GM23338 (cell line): ENCODE measurements at regions not wholly inside any gene's neighbourhood (a gene's known extent, or its start where the extent isn't known, plus 50 kb on each side); places are given as distances from the start of the nearest gene placed in this dataset.

Source experiments
- CTCF ChIP-seq, 2 experiments: fragments of 200-600 bp in 1 of 2; sonication (generic) in 1 of 2; conservative IDR thresholded peaks; 2 replicates each; pipeline versions ENCODE4 v1.5.1 to v1.6.1; 2016 to 2017; ENCODE audit warnings: antibody characterized with exemption in 2 of 2, low read depth in 2 of 2, mild to moderate bottlenecking in 2 of 2, moderate library complexity in 1 of 2
- ETS1 ChIP-seq: IDR thresholded peaks from 2 replicates; pipeline ENCODE4 v1.6.1; 2016; ENCODE audit warnings: antibody characterized with exemption
- EZH2 ChIP-seq: fragments of 200-600 bp; sonication (generic); IDR thresholded peaks from one replicate; pipeline ENCODE4 v1.8.0; 2017; ENCODE audit warnings: antibody characterized with exemption, mild to moderate bottlenecking, low read depth; ENCODE audit not compliant: unreplicated experiment
- EZH2phosphoT487 ChIP-seq: fragments of 200-600 bp; sonication (generic); IDR thresholded peaks from one replicate; pipeline ENCODE4 v1.8.1; 2018; ENCODE audit warnings: antibody characterized with exemption; ENCODE audit not compliant: unreplicated experiment
- JUNB ChIP-seq: IDR thresholded peaks from one replicate; pipeline ENCODE4 v1.6.1; 2016; ENCODE audit warnings: antibody characterized with exemption; ENCODE audit not compliant: unreplicated experiment
- POLR2AphosphoS5 ChIP-seq: IDR thresholded peaks from 2 replicates; pipeline ENCODE4 v1.6.1; 2016; ENCODE audit warnings: antibody characterized with exemption, low read depth
- REST ChIP-seq: IDR thresholded peaks from one replicate; pipeline ENCODE4 v1.6.1; 2018; ENCODE audit warnings: antibody characterized with exemption; ENCODE audit not compliant: unreplicated experiment
- STAT1 ChIP-seq: IDR thresholded peaks from one replicate; pipeline ENCODE4 v1.6.1; 2016; ENCODE audit warnings: antibody characterized with exemption; ENCODE audit not compliant: unreplicated experiment

DNA sequence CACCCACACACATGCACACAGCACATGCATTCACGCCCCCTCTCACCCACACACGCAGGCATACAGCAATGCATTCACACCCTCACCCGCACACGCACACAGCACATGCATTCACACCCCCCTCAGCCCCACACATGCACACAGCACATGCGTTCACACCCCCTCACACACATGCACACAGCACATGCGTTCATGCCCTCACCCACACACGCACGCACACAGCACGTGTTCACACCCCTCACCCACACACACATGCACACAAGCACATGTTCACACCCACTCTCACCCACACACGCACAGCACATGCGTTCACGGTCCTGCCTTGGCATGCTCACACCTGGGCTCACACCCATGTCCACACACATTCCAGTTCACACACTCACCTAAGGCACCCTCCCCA lies 64.2 kb downstream of the ENGASE start:
- no peak for TF ChIP-seq CTCF (conservative IDR thresholded peaks at IDR 0.05; ENCODE audit: low read depth in 2 of 2)
- no peak for TF ChIP-seq POLR2AphosphoS5
- TF ChIP-seq JUNB: no peak
- TF ChIP-seq ETS1: no peak
- no peak for TF ChIP-seq REST
- no peak for TF ChIP-seq EZH2phosphoT487
- TF ChIP-seq STAT1: no peak
- TF ChIP-seq EZH2: no peak
